Tibial artery (tissue), 4 donors: ENCODE measurements at regions not wholly inside any gene's neighbourhood (a gene's known extent, or its start where the extent isn't known, plus 50 kb on each side); places are given as distances from the start of the nearest gene placed in this dataset.

Source experiments
- DNase-seq, 2 donors: peaks; one replicate each; pipeline ENCODE4 v3.0.0-alpha.2; 2019
- H3K27ac ChIP-seq, 2 donors: fragments of 200-600 bp; sonication (generic) in 1 of 2; 1 replicate in 1 of 2; 2 replicates in 1 of 2; pipeline ENCODE4 v1.5.1; 2018 to 2019; ENCODE audit warnings: mild to moderate bottlenecking in 1 of 2
- H3K27me3 ChIP-seq, 2 donors: fragments of 200-600 bp; sonication (generic) in 1 of 2; one replicate each; pipeline versions ENCODE4 v1.5.1 to v1.6.0; 2016 to 2019
- H3K36me3 ChIP-seq, 3 donors: fragments of 200-600 bp; sonication (generic) in 2 of 3; one replicate each; pipeline ENCODE4 v1.5.1; 2016 to 2019; ENCODE audit warnings: mild to moderate bottlenecking in 2 of 3
- H3K4me1 ChIP-seq, 4 donors: fragments of 200-600 bp; sonication (generic) in 2 of 4; 1 replicate in 3 of 4; 2 replicates in 1 of 4; pipeline ENCODE4 v1.5.1; 2016 to 2019
- H3K4me3 ChIP-seq, 2 donors: fragments of 200-600 bp; sonication (generic) in 1 of 2; 1 replicate in 1 of 2; 2 replicates in 1 of 2; pipeline ENCODE4 v1.5.1; 2018 to 2019; ENCODE audit warnings: mild to moderate bottlenecking in 2 of 2
- H3K9me3 ChIP-seq, 3 donors: fragments of 200-600 bp; sonication (generic) in 1 of 3; one replicate each; pipeline ENCODE4 v1.5.1; 2016 to 2019
- intact Hi-C: fragments of 100-400 bp; cut with DNase I; formaldehyde crosslinking; loops from one replicate; pipeline ENCODE4 v1.15.0; 2023; ENCODE audit warnings: low total_unique reads
- TF ChIP-seq, protein P1 (sequence below), 2 experiments: fragments of 200-600 bp in 1 of 2; fragments of 450-650 bp in 1 of 2; IDR thresholded peaks; one replicate each; pipeline ENCODE4 v1.5.1; 2017 to 2019; ENCODE audit warnings: antibody characterized with exemption in 2 of 2, mild to moderate bottlenecking in 1 of 2, moderate library complexity in 1 of 2

DNA sequence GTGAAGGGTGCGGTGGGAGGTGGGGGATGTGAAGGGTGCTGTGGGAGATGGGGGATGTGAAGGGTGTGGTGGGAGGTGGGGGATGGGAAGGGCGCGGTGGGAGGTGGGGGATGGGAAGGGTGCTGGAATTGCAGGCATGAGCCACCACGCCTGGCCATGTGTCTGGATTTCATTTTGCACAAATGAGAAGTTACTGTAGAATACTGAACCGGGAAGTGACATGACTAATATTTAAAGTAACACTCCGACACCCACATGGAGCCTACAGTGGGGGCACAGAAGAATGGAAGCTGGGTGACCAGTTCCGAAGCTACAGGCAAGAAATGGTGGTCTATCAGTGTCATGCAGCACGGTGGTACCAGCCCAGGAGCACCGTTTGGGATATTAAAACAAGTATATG lies 69.9 kb upstream of the SPTLC1 start:
- no peak overlapping the region for H3K4me3 ChIP-seq
- H3K9me3 ChIP-seq, result no peaks in the 10 kb centered on the region
- peaks cover 0 to 24% of the 10 kb centered on the region in 2 donors for H3K27me3 ChIP-seq
- DNase-seq, result no peak
- intact Hi-C loops, result no loop called here
- TF ChIP-seq, protein P1, sequence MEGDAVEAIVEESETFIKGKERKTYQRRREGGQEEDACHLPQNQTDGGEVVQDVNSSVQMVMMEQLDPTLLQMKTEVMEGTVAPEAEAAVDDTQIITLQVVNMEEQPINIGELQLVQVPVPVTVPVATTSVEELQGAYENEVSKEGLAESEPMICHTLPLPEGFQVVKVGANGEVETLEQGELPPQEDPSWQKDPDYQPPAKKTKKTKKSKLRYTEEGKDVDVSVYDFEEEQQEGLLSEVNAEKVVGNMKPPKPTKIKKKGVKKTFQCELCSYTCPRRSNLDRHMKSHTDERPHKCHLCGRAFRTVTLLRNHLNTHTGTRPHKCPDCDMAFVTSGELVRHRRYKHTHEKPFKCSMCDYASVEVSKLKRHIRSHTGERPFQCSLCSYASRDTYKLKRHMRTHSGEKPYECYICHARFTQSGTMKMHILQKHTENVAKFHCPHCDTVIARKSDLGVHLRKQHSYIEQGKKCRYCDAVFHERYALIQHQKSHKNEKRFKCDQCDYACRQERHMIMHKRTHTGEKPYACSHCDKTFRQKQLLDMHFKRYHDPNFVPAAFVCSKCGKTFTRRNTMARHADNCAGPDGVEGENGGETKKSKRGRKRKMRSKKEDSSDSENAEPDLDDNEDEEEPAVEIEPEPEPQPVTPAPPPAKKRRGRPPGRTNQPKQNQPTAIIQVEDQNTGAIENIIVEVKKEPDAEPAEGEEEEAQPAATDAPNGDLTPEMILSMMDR (IDR thresholded peaks at IDR 0.05), result no peak
- no peaks in the 10 kb centered on the region for H3K4me1 ChIP-seq
- H3K27ac ChIP-seq, result no peak overlapping the region
- no peaks in the 10 kb centered on the region for H3K36me3 ChIP-seq

GRCh38 chr9:92184041-92184564 lies 68.9 kb upstream of the SPTLC1 start:
- TF ChIP-seq, protein P1 (IDR thresholded peaks at IDR 0.05), result no peak
- no peaks in the 10 kb centered on the region for H3K9me3 ChIP-seq
- H3K27me3 ChIP-seq, result peaks cover 0 to 16% of the 10 kb centered on the region in 2 donors
- intact Hi-C loops, result no loop called here
- H3K4me1 ChIP-seq, result no peaks in the 10 kb centered on the region
- no peaks in the 10 kb centered on the region for H3K36me3 ChIP-seq
- no peak overlapping the region for H3K27ac ChIP-seq
- H3K4me3 ChIP-seq, result no peak overlapping the region
- no peak for DNase-seq

DNA sequence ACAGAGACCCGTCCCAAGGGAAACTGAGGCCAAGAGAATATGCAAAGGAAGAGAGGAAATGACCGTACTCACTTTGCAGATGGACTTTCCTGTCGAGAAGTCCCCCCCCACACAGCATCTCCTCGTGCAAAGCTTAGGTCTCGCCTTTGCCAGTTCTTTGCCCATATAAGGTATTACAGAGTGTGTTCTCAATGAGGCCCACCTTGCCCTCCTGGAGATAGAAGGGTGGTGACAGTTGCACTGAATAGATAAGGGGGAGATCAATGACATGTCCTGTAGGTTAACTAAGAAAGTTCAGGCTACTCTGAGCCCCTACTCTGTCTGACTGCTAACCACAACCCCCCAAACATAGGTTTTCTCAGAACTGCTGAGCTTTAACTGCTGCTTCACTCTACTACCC lies 68.2 kb upstream of the SPTLC1 start:
- DNase-seq, result no peak
- TF ChIP-seq, protein P1 (IDR thresholded peaks at IDR 0.05), result no peak
- no peaks in the 10 kb centered on the region for H3K36me3 ChIP-seq
- no peak overlapping the region for H3K4me3 ChIP-seq
- no peaks in the 10 kb centered on the region for H3K4me1 ChIP-seq
- no peak overlapping the region for H3K27ac ChIP-seq
- H3K27me3 ChIP-seq, result peaks cover 0 to 9% of the 10 kb centered on the region in 2 donors
- intact Hi-C loops, result no loop called here
- H3K9me3 ChIP-seq, result no peaks in the 10 kb centered on the region

GRCh38 chr9:92181296-92181695 lies 66.1 kb upstream of the SPTLC1 start:
- TF ChIP-seq, protein P1 (IDR thresholded peaks at IDR 0.05), result no peak
- H3K27ac ChIP-seq, result no peak overlapping the region
- no peaks in the 10 kb centered on the region for H3K36me3 ChIP-seq
- no peak overlapping the region for H3K4me3 ChIP-seq
- no peak for DNase-seq
- no peaks in the 10 kb centered on the region for H3K27me3 ChIP-seq
- H3K9me3 ChIP-seq, result no peaks in the 10 kb centered on the region
- no peaks in the 10 kb centered on the region for H3K4me1 ChIP-seq
- intact Hi-C loops, result no loop called here

DNA sequence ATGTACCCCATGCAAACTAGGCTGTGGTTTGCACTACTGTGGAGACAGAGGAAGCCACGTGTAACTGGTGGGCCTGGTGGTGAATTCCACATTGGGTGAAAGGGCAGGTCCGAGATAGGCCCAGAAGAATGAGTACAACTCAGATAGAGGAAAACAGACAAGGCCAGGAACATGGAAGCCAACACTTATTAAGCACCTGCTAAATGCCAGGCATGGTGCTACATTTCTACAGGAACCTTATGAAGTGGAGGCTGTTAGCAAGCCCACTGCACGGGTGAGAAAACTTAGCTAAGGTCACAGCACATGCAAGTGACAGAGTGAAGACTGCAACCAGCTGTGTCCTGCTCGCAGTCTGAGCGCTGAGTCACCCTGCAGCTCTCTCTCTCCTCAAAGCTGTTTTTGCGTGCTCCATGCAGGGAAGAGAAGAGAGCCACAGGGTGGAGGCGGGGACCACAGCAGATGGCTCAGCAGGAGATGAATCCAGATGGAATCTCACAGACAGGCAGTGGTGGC lies 65.5 kb upstream of the SPTLC1 start:
- Histone ChIP-seq H3K27me3 (no peaks in the 10 kb centered on the region), H3K4me1 (no peaks in the 10 kb centered on the region), H3K27ac (no peak overlapping the region), H3K36me3 (no peaks in the 10 kb centered on the region), H3K9me3 (no peaks in the 10 kb centered on the region), H3K4me3 (no peak overlapping the region)
- TF ChIP-seq, protein P1 (IDR thresholded peaks at IDR 0.05), result no peak
- intact Hi-C loops, result no loop called here
- DNase-seq, result no peak

- Histone ChIP-seq H3K36me3 (no peaks in the 10 kb centered on the region), H3K4me1 (no peaks in the 10 kb centered on the region), H3K27me3 (no peaks in the 10 kb centered on the region), H3K4me3 (no peak overlapping the region), H3K9me3 (no peaks in the 10 kb centered on the region), H3K27ac (no peak overlapping the region)
- TF ChIP-seq, protein P1 (IDR thresholded peaks at IDR 0.05), result no peak
- intact Hi-C loops, result no loop called here
- DNase-seq, result no peak
Measured at GRCh38 chr9:92180002-92180400, 64.8 kb upstream of the SPTLC1 start.
